Body of pancreas (tissue), 4 donors: ENCODE measurements at regions not wholly inside any gene's neighbourhood (a gene's known extent, or its start where the extent isn't known, plus 50 kb on each side); places are given as distances from the start of the nearest gene placed in this dataset.

Experiments
- ATAC-seq: fragments of 150-250 bp; one replicate; pipeline ENCODE4 v1.9.1; 2016
- DNase-seq, 4 donors: peaks; one replicate each; pipeline ENCODE4 v3.0.0-alpha.2; 2019
- H3K27ac ChIP-seq, 4 donors: fragments of 200-600 bp; sonication (generic); 1 replicate in 3 of 4; 2 replicates in 1 of 4; pipeline versions ENCODE4 v1.5.1 to v1.6.1; 2016 to 2019; ENCODE audit warnings: mild to moderate bottlenecking in 1 of 4, mixed read lengths in 1 of 4, moderate library complexity in 1 of 4
- H3K27me3 ChIP-seq, 2 donors: fragments of 200-600 bp; sonication (generic); one replicate each; pipeline ENCODE4 v1.6.0; 2016; ENCODE audit warnings: mild to moderate bottlenecking in 1 of 2
- H3K36me3 ChIP-seq, 2 donors: fragments of 200-600 bp; sonication (generic); replicated peaks in 1 of 2; 2 replicates each; pipeline ENCODE4 v1.5.1; 2016; ENCODE audit warnings: low read depth in 2 of 2; ENCODE audit not compliant: insufficient read depth in 1 of 2
- H3K4me1 ChIP-seq: fragments of 200-600 bp; sonication (generic); one replicate; pipeline ENCODE4 v1.6.0; 2016
- H3K4me3 ChIP-seq, 2 donors: fragments of 200-600 bp; sonication (generic); 1 replicate in 1 of 2; 2 replicates in 1 of 2; pipeline ENCODE4 v1.5.1; 2016 to 2019
- H3K9me3 ChIP-seq, 3 donors: fragments of 200-600 bp; sonication (generic); 1 replicate in 2 of 3; 2 replicates in 1 of 3; pipeline ENCODE4 v1.5.1; 2016
- POLR2A ChIP-seq, 3 donors: fragments of 450-650 bp; IDR thresholded peaks; one replicate each; pipeline ENCODE4 v1.6.1; 2016; ENCODE audit warnings: antibody characterized with exemption in 3 of 3, mild to moderate bottlenecking in 2 of 3
- WGBS, 2 donors: methylation state at CpG; one replicate each; pipeline ENCODE4 v1.1.5; 2017; 5-methylcytosine and 5-hydroxymethylcytosine counted together
- intact Hi-C: fragments of 100-400 bp; cut with DNase I; formaldehyde crosslinking; loops from one replicate; pipeline ENCODE4 v1.15.1; 2023
- TF ChIP-seq, protein P1 (sequence below), 7 experiments: fragments of 450-650 bp in 4 of 7; fragments of 200-600 bp in 3 of 7; sonication (generic) in 3 of 7; IDR thresholded peaks; one replicate each; pipeline ENCODE4 v1.5.1; 2016 to 2019; ENCODE audit warnings: antibody characterized with exemption in 7 of 7

DNA sequence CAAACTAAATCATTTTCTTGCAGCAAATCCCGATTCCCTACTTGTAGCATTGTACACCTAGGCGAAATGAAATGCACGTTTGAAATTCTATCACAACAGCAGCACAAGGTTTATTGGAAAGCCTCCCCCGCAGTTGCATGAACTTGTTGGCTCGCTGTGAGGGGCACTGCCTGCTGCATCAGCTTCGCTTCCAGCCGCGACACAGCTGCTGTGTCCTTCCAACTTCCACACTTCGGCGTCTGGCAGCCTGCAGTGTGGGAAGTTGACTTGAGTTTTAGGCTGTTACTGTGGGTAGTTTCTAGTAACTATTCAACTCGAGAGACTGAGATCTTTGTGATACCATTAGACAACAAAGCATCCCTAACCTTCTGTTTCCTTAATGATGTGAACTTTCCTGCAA is 315.8 kb upstream of the TPK1 start:
- Histone ChIP-seq H3K4me3 (no peak overlapping the region), H3K36me3 (no peaks in the 10 kb centered on the region), H3K9me3 (no peaks in the 10 kb centered on the region), H3K27me3 (no peaks in the 10 kb centered on the region), H3K27ac (no peak overlapping the region), H3K4me1 (no peaks in the 10 kb centered on the region)
- DNase-seq = no peak
- ATAC-seq = no peak
- WGBS, 2 donors = 43 to 52% methylated on average over 10 to 11 of the region's 11 CpGs
- TF ChIP-seq POLR2A (IDR thresholded peaks at IDR 0.05) = no peak
- TF ChIP-seq, protein P1, sequence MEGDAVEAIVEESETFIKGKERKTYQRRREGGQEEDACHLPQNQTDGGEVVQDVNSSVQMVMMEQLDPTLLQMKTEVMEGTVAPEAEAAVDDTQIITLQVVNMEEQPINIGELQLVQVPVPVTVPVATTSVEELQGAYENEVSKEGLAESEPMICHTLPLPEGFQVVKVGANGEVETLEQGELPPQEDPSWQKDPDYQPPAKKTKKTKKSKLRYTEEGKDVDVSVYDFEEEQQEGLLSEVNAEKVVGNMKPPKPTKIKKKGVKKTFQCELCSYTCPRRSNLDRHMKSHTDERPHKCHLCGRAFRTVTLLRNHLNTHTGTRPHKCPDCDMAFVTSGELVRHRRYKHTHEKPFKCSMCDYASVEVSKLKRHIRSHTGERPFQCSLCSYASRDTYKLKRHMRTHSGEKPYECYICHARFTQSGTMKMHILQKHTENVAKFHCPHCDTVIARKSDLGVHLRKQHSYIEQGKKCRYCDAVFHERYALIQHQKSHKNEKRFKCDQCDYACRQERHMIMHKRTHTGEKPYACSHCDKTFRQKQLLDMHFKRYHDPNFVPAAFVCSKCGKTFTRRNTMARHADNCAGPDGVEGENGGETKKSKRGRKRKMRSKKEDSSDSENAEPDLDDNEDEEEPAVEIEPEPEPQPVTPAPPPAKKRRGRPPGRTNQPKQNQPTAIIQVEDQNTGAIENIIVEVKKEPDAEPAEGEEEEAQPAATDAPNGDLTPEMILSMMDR (IDR thresholded peaks at IDR 0.05) = no peak
- intact Hi-C loops = no loop called here

DNA sequence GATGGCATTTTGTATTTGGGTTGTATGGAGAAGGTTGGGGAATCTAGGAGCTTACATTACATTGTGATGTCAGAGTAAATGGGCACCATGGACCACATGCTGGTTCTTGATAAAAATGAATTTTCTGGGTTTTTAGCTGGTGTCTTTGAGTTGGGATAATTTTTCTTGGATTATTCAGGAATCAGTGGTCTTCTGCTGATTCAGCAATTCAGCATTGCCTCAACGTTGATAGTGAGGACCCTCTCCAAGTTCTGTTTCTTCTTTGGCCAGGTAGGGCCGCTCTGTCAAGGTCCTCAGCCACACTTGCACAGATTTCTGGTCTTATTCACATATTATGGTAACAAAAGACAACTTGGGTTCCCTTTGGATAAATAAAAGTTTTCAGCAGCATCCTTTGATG is 312.0 kb upstream of the TPK1 start:
- 50 to 56% methylated on average over 2 of the region's 2 CpGs for WGBS, 2 donors
- Histone ChIP-seq H3K27me3 (no peaks in the 10 kb centered on the region), H3K9me3 (no peaks in the 10 kb centered on the region), H3K27ac (no peak overlapping the region), H3K4me1 (no peaks in the 10 kb centered on the region), H3K36me3 (no peaks in the 10 kb centered on the region), H3K4me3 (no peak overlapping the region)
- no peak for DNase-seq
- TF ChIP-seq, protein P1 (IDR thresholded peaks at IDR 0.05) = no peak
- no peak for TF ChIP-seq POLR2A (IDR thresholded peaks at IDR 0.05)
- no peak for ATAC-seq
- intact Hi-C loops = no loop called here

DNA sequence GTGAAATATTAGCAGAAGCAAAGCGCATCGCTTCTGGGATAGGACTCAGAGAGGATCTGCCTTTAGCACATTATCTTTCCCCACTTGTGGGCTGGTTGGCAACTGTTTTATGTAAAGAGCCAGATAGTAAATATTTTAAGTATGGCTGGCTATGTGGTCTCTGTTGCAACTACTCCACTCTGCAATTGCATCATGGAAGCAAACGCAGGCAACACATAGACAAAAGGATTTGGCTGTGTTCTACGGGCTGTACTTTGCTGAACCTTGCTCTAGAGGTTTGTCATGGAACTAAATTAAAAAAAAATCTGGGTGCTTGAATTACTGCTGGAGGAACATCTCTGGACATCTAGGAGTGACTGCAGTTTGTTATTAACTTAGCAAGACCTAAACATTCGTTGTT is 307.8 kb upstream of the TPK1 start:
- WGBS, 2 donors = 56 to 63% methylated on average over 5 of the region's 5 CpGs
- H3K36me3 ChIP-seq = no peaks in the 10 kb centered on the region
- DNase-seq (no peak), ATAC-seq (no peak)
- no peak overlapping the region for H3K4me3 ChIP-seq
- no peaks in the 10 kb centered on the region for H3K9me3 ChIP-seq
- H3K4me1 ChIP-seq = no peaks in the 10 kb centered on the region
- no peak overlapping the region for H3K27ac ChIP-seq
- intact Hi-C loops = no loop called here
- H3K27me3 ChIP-seq = no peaks in the 10 kb centered on the region
- TF ChIP-seq, protein P1 (IDR thresholded peaks at IDR 0.05) = no peak
- no peak for TF ChIP-seq POLR2A (IDR thresholded peaks at IDR 0.05)

DNA sequence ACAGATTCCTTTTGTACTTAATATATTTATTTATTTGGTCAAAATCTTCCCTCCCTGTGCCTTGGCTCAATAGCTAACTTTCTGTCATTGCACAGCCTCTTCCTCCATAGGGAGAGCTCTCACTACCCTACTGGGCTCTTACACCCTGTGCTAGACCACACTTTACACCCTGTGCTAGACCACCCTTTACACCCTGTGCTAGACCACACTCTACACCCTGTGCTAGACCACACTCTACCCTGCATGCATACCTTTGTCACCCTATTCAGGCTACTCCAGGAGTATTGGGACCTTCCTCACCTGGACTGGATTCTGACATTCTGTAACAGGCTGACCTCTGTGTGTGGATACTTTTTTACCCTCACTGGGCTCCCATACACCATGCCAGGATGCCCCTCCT is 298.5 kb upstream of the TPK1 start:
- Histone ChIP-seq H3K4me3 (no peak overlapping the region), H3K9me3 (no peaks in the 10 kb centered on the region), H3K36me3 (no peaks in the 10 kb centered on the region), H3K27ac (no peak overlapping the region), H3K4me1 (no peaks in the 10 kb centered on the region), H3K27me3 (no peaks in the 10 kb centered on the region)
- intact Hi-C loops = no loop called here
- ATAC-seq (no peak), DNase-seq (no peak)
- TF ChIP-seq POLR2A (IDR thresholded peaks at IDR 0.05) = no peak
- TF ChIP-seq, protein P1 (IDR thresholded peaks at IDR 0.05) = no peak

DNA sequence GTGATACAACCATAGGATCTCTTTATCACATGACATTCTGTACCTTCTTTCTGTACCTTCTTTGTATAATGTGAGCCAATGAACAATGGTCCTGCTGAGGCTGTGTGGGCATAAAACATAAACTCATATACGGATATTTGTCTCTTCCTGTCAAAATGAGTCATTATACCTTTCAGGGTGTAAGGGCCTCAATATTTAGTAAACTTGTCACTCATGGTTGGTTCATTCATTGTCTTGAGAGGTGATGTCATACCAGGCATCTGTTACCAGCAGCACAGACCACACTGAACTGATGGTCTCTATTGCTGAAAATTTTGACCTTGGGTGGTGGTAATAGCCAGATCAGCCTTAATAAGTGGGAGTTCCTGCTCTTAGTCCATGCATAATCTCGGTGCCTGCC is 287.6 kb upstream of the TPK1 start:
- no peak overlapping the region for H3K4me3 ChIP-seq
- intact Hi-C loops = no loop called here

More for the DNA sequence above, 287.6 kb upstream of the TPK1 start:
- 78 to 82% methylated on average over 2 of the region's 2 CpGs for WGBS, 2 donors
- no peaks in the 10 kb centered on the region for H3K4me1 ChIP-seq
- no peaks in the 10 kb centered on the region for H3K27me3 ChIP-seq
- DNase-seq (no peak), ATAC-seq (no peak)
- TF ChIP-seq, protein P1 (IDR thresholded peaks at IDR 0.05) = no peak
- TF ChIP-seq POLR2A (IDR thresholded peaks at IDR 0.05) = no peak
- no peak overlapping the region for H3K27ac ChIP-seq
- no peaks in the 10 kb centered on the region for H3K9me3 ChIP-seq
- H3K36me3 ChIP-seq = no peaks in the 10 kb centered on the region
